B cell (primary cell): ENCODE measurements at regions not wholly inside any gene's neighbourhood (a gene's known extent, or its start where the extent isn't known, plus 50 kb on each side); places are given as distances from the start of the nearest gene placed in this dataset.

Experiments
- ATAC-seq: fragments of 200-7000 bp; cut with Tn5 transposase; one replicate; pipeline ENCODE4 v1.10.0; 2021; ENCODE audit warnings: low read depth, mild to moderate bottlenecking, moderate number of reproducible peaks, moderate library complexity
- CTCF ChIA-PET: fragments of 350-600 bp; sonication (Branson Sonifier 250); formaldehyde crosslinking; loops from one replicate; lab custom pipeline; 2021; ENCODE audit warnings: antibody characterized with exemption, inconsistent platforms; lab: Charles Lee
- POLR2A ChIA-PET: fragments of 350-600 bp; sonication (Branson Sonifier 250); formaldehyde crosslinking; loops from one replicate; lab custom pipeline; 2021; ENCODE audit warnings: antibody characterized with exemption; lab: Charles Lee
- DNase-seq: peaks from one replicate; pipeline ENCODE4 v3.0.0; 2013
- H2AFZ ChIP-seq: 2 replicates; pipeline ENCODE4 v1.6.1; 2012; ENCODE audit warnings: mild to moderate bottlenecking, low read depth, low read length; ENCODE audit not compliant: insufficient read depth, poor library complexity, severe bottlenecking
- H3K27ac ChIP-seq, 2 donors: 1 replicate in 1 of 2; 2 replicates in 1 of 2; pipeline ENCODE4 v1.5.1; 2012 to 2013; ENCODE audit warnings: low read length in 2 of 2, mild to moderate bottlenecking in 2 of 2, moderate library complexity in 1 of 2
- H3K27me3 ChIP-seq, 4 experiments: fragments of 200-600 bp in 1 of 4; sonication (generic) in 1 of 4; replicated peaks in 1 of 4; 1 replicate in 2 of 4; 2 replicates in 2 of 4; pipeline versions ENCODE4 v1.6.1 to v1.7.0; 2013 to 2016; ENCODE audit warnings: low read length in 3 of 4, mild to moderate bottlenecking in 2 of 4, mixed read lengths in 1 of 4, moderate library complexity in 1 of 4; ENCODE audit not compliant: insufficient read depth in 4 of 4, control insufficient read depth in 3 of 4; ENCODE audit errors: control extremely low read depth in 1 of 4
- H3K36me3 ChIP-seq, 2 experiments: replicated peaks in 1 of 2; 1 replicate in 1 of 2; 2 replicates in 1 of 2; pipeline versions ENCODE4 v1.6.1 to v1.7.1; 2013; ENCODE audit warnings: low read length in 1 of 2; ENCODE audit not compliant: insufficient read depth in 2 of 2, control insufficient read depth in 1 of 2; ENCODE audit errors: control extremely low read depth in 1 of 2, extremely low read depth in 1 of 2
- H3K4me1 ChIP-seq, 2 donors: fragments of 200-600 bp in 1 of 2; sonication (generic) in 1 of 2; 1 replicate in 1 of 2; 2 replicates in 1 of 2; pipeline versions ENCODE4 v1.5.1 to v1.6.1; 2013 to 2017; ENCODE audit warnings: low read length in 2 of 2; ENCODE audit not compliant: control insufficient read depth in 2 of 2, insufficient read depth in 2 of 2
- H3K4me2 ChIP-seq: replicated peaks from 2 replicates; pipeline ENCODE3; 2012; ENCODE audit warnings: mild to moderate bottlenecking, low read depth, low read length; ENCODE audit not compliant: poor library complexity, severe bottlenecking
- H3K4me3 ChIP-seq, 5 experiments: fragments of 200-600 bp in 1 of 5; sonication (generic) in 1 of 5; 1 replicate in 3 of 5; 2 replicates in 2 of 5; pipeline versions ENCODE4 v1.5.1 to v1.7.0; 2011 to 2016; ENCODE audit warnings: low read length in 4 of 5, mild to moderate bottlenecking in 4 of 5, low read depth in 2 of 5, control low read depth in 1 of 5, moderate library complexity in 1 of 5; ENCODE audit not compliant: insufficient read depth in 1 of 5; ENCODE audit errors: control extremely low read depth in 1 of 5, extremely low read depth in 1 of 5
- H3K79me2 ChIP-seq: fragments of 200-600 bp; sonication (generic); one replicate; pipeline ENCODE4 v1.6.0; 2016; ENCODE audit warnings: low read length; ENCODE audit not compliant: control insufficient read depth, insufficient read depth
- H3K9ac ChIP-seq: fragments of 200-600 bp; sonication (generic); 2 replicates; pipeline ENCODE4 v1.6.1; 2017; ENCODE audit warnings: mild to moderate bottlenecking, low read length, moderate library complexity
- H3K9me3 ChIP-seq, 3 donors: one replicate each; pipeline versions ENCODE4 v1.6.1 to v1.7.1; 2013; ENCODE audit warnings: low read length in 2 of 3; ENCODE audit not compliant: control insufficient read depth in 2 of 3, insufficient read depth in 1 of 3; ENCODE audit errors: control extremely low read depth in 1 of 3
- H4K20me1 ChIP-seq: 2 replicates; pipeline ENCODE4 v1.6.0; 2012; ENCODE audit warnings: mild to moderate bottlenecking, low read length; ENCODE audit not compliant: insufficient read depth, control insufficient read depth, poor library complexity, severe bottlenecking
- H3K27ac Mint-ChIP-seq: one replicate; pipeline ENCODE4 v1.8.0; 2021; ENCODE audit warnings: mixed read lengths
- H3K27me3 Mint-ChIP-seq: one replicate; pipeline ENCODE4 v1.8.0; 2021; ENCODE audit warnings: mixed read lengths
- H3K4me1 Mint-ChIP-seq: one replicate; pipeline ENCODE4 v1.8.0; 2021; ENCODE audit warnings: mixed read lengths
- H3K4me3 Mint-ChIP-seq: one replicate; pipeline ENCODE4 v1.8.0; 2021; ENCODE audit warnings: mixed read lengths
- H3K9me3 Mint-ChIP-seq: one replicate; pipeline ENCODE4 v1.8.0; 2022; ENCODE audit warnings: mixed read lengths; ENCODE audit not compliant: insufficient read depth
- EZH2 ChIP-seq: IDR thresholded peaks from 2 replicates; pipeline ENCODE4 v1.6.1; 2012; ENCODE audit warnings: borderline replicate concordance, low read depth, mild to moderate bottlenecking, moderate library complexity, low read length; ENCODE audit not compliant: insufficient read depth, poor library complexity, severe bottlenecking
- WGBS: methylation state at CpG from one replicate; pipeline ENCODE4 v1.1.5; 2013; ENCODE audit warnings: missing lambda C conversion rate; ENCODE audit not compliant: insufficient coverage; 5-methylcytosine and 5-hydroxymethylcytosine counted together
- intact Hi-C: fragments of 100-400 bp; cut with micrococcal nuclease; formaldehyde crosslinking; loops from one replicate; pipeline ENCODE4 v1.10.0; 2022
- TF ChIP-seq, protein P1 (sequence below): fragments of 200-600 bp; IDR thresholded peaks from one replicate; pipeline ENCODE4 v1.8.0; 2022; ENCODE audit warnings: antibody characterized with exemption, mild to moderate bottlenecking

DNA sequence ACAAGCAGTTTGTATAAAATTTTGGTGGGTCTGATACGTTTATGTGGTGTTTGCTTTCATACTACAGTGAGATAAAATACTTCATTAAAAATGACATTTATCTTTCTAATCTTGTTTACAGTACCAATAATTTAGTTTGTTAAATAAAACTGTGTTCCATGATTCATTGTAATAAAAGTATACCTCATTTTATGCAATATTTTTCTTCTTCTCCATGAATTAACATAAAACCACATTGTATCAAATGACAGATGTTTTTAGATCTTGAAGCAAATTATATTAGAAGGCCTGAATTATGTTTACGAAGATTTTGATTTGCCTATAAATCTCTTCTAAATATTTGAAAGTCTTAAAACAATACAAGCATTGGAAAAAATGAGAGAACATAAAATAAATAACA is 1443.0 kb upstream of the CDH6 start:
- Histone ChIP-seq H2AFZ (no peak overlapping the region), H3K9me3 (no peaks in the 10 kb centered on the region), H3K9ac (no peak overlapping the region), H3K4me2 (no peak overlapping the region), H3K27me3 (no peaks in the 10 kb centered on the region), H3K36me3 (no peaks in the 10 kb centered on the region), H4K20me1 (no peaks in the 10 kb centered on the region), H3K79me2 (no peaks in the 10 kb centered on the region), H3K27ac (no peak overlapping the region), H3K4me1 (no peaks in the 10 kb centered on the region), H3K4me3 (no peak overlapping the region)
- Mint-ChIP-seq H3K4me3 (no peak overlapping the region), H3K4me1 (no peaks in the 10 kb centered on the region), H3K9me3 (peaks cover 4% of the 10 kb centered on the region), H3K27me3 (no peaks in the 10 kb centered on the region), H3K27ac (no peak overlapping the region)
- WGBS = no CpG with 5 or more reads among the region's 2 CpGs
- DNase-seq = no peak
- intact Hi-C loops = no loop called here
- no peak for ATAC-seq
- no peak for TF ChIP-seq EZH2
- POLR2A ChIA-PET = no interaction called here
- CTCF ChIA-PET = no interaction called here

DNA sequence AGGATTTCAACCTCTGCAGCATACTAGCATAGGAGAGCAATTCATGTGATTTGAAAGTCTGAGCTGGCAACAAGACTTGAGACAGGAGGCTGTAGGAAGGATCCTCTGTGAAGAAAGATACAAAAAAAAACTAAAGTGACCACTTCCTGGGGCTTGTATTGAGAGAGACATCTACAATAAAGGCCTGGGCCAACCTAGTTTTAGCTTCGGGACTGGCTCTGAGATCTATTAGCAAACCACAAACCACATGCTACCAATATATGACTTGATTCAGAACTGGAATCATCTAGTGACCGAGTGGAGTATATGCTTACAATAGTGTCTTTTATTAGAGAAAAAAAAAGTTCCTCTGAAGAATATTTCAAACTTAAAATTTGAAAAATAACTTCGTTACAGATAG is 1448.9 kb upstream of the CDH6 start:
- no peaks in the 10 kb centered on the region for H4K20me1 ChIP-seq
- peaks cover 2% of the 10 kb centered on the region for H3K9me3 Mint-ChIP-seq
- H3K9ac ChIP-seq = no peak overlapping the region
- no peak overlapping the region for H2AFZ ChIP-seq
- no peak for DNase-seq
- ChIA-PET POLR2A (no interaction called here), CTCF (no interaction called here)
- ATAC-seq = no peak
- H3K36me3 ChIP-seq = no peaks in the 10 kb centered on the region
- no peaks in the 10 kb centered on the region for H3K79me2 ChIP-seq
- no peaks in the 10 kb centered on the region for H3K4me1 ChIP-seq
- H3K4me3 ChIP-seq = no peak overlapping the region
- no peaks in the 10 kb centered on the region for H3K4me1 Mint-ChIP-seq
- H3K9me3 ChIP-seq = no peaks in the 10 kb centered on the region
- no peak overlapping the region for H3K4me2 ChIP-seq
- no peak overlapping the region for H3K27ac ChIP-seq
- intact Hi-C loops = no loop called here
- H3K4me3 Mint-ChIP-seq = no peak overlapping the region
- H3K27ac Mint-ChIP-seq = no peak overlapping the region
- TF ChIP-seq, protein P1, sequence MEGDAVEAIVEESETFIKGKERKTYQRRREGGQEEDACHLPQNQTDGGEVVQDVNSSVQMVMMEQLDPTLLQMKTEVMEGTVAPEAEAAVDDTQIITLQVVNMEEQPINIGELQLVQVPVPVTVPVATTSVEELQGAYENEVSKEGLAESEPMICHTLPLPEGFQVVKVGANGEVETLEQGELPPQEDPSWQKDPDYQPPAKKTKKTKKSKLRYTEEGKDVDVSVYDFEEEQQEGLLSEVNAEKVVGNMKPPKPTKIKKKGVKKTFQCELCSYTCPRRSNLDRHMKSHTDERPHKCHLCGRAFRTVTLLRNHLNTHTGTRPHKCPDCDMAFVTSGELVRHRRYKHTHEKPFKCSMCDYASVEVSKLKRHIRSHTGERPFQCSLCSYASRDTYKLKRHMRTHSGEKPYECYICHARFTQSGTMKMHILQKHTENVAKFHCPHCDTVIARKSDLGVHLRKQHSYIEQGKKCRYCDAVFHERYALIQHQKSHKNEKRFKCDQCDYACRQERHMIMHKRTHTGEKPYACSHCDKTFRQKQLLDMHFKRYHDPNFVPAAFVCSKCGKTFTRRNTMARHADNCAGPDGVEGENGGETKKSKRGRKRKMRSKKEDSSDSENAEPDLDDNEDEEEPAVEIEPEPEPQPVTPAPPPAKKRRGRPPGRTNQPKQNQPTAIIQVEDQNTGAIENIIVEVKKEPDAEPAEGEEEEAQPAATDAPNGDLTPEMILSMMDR = no peak
- TF ChIP-seq EZH2 = no peak
- no CpG with 5 or more reads among the region's 3 CpGs for WGBS
- H3K27me3 Mint-ChIP-seq = no peaks in the 10 kb centered on the region
- no peaks in the 10 kb centered on the region for H3K27me3 ChIP-seq
